ENCODE measurements at regions not wholly inside any gene's neighbourhood (a gene's known extent, or its start where the extent isn't known, plus 50 kb on each side); places are given as distances from the start of the nearest gene placed in this dataset.

- no peak for TF ChIP-seq CTCF (IDR thresholded peaks at IDR 0.05)
- no peak for TF ChIP-seq POLR2A (IDR thresholded peaks at IDR 0.05)
These were observed 402.5 kb downstream of the RFPL4B start for GRCh38 chr6:112749673-112750072.
